Subcutaneous abdominal adipose tissue (tissue), 5 donors: ENCODE measurements at regions not wholly inside any gene's neighbourhood (a gene's known extent, or its start where the extent isn't known, plus 50 kb on each side); places are given as distances from the start of the nearest gene placed in this dataset.

Source experiments
- H3K27ac ChIP-seq: one replicate; pipeline ENCODE4 v1.7.0; 2013; ENCODE audit warnings: low read depth, mild to moderate bottlenecking, inconsistent platforms, low read length, moderate library complexity
- H3K27me3 ChIP-seq, 5 donors: one replicate each; pipeline ENCODE4 v1.7.0; 2013; ENCODE audit warnings: low read length in 5 of 5, inconsistent platforms in 1 of 5; ENCODE audit not compliant: control insufficient read depth in 5 of 5, insufficient read depth in 4 of 5
- H3K36me3 ChIP-seq, 5 donors: one replicate each; pipeline ENCODE4 v1.7.0; 2013; ENCODE audit warnings: low read length in 5 of 5; ENCODE audit not compliant: control insufficient read depth in 5 of 5, insufficient read depth in 5 of 5
- H3K4me1 ChIP-seq, 5 donors: one replicate each; pipeline ENCODE4 v1.7.0; 2013; ENCODE audit warnings: low read length in 5 of 5, mild to moderate bottlenecking in 3 of 5, moderate library complexity in 1 of 5; ENCODE audit not compliant: control insufficient read depth in 5 of 5, insufficient read depth in 5 of 5
- H3K4me3 ChIP-seq, 5 donors: one replicate each; pipeline ENCODE4 v1.7.0; 2013; ENCODE audit warnings: low read length in 5 of 5, low read depth in 1 of 5
- H3K9ac ChIP-seq, 5 donors: one replicate each; pipeline ENCODE4 v1.7.0; 2013; ENCODE audit warnings: low read length in 5 of 5, mild to moderate bottlenecking in 4 of 5, moderate library complexity in 3 of 5
- H3K9me3 ChIP-seq, 5 donors: one replicate each; pipeline ENCODE4 v1.7.0; 2013; ENCODE audit warnings: low read length in 5 of 5; ENCODE audit not compliant: control insufficient read depth in 5 of 5
- donor health status: healthy.
- donor health status: healthy.
- donor health status: healthy.
- donor health status: healthy.
- donor health status: healthy.

DNA sequence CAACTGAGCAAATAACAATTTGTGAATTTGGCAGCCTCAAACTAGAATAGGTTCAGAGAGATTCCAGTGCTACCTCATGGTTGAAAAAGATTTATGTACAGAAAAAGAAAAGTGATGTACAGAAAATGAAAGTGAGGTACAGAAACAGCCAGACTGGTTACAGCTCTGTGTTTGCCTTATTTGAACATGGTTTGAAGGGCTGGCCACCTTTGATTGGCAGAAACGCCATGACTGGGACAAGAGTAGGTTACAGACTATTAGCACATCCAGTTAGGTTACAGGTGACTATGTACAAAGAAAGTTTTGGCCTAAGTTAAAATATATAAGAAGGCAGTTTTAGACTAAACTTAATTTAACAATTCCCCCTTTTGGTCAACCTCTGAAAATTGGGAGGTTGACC lies 309.4 kb downstream of the BTG1 start:
- Histone ChIP-seq H3K27me3 (no peaks in the 10 kb centered on the region), H3K9ac (no peak overlapping the region), H3K4me3 (no peak overlapping the region), H3K9me3 (no peaks in the 10 kb centered on the region), H3K36me3 (no peaks in the 10 kb centered on the region), H3K4me1 (no peaks in the 10 kb centered on the region), H3K27ac (no peak overlapping the region)

DNA sequence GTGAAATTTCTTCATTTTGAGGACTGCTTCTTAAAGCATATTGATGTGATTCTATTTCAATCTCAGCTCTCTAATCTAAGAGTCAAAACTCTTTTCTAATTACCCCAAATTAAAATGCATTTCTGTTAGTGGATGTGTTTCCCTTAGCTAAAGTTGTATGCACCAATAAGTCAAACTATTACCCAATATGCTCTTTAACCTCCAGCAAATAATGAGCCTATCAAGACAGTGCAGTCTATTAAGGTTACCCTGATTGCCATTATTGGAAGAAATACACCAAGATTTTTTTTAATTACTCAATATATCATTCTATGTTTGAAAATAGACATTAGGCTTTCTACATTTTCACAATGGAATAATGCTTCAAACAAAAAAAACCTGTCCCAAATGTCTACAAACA lies 310.0 kb downstream of the BTG1 start:
- Histone ChIP-seq H3K27me3 (no peaks in the 10 kb centered on the region), H3K36me3 (no peaks in the 10 kb centered on the region), H3K9me3 (no peaks in the 10 kb centered on the region), H3K4me3 (no peak overlapping the region), H3K4me1 (no peaks in the 10 kb centered on the region), H3K9ac (no peak overlapping the region), H3K27ac (no peak overlapping the region)

DNA sequence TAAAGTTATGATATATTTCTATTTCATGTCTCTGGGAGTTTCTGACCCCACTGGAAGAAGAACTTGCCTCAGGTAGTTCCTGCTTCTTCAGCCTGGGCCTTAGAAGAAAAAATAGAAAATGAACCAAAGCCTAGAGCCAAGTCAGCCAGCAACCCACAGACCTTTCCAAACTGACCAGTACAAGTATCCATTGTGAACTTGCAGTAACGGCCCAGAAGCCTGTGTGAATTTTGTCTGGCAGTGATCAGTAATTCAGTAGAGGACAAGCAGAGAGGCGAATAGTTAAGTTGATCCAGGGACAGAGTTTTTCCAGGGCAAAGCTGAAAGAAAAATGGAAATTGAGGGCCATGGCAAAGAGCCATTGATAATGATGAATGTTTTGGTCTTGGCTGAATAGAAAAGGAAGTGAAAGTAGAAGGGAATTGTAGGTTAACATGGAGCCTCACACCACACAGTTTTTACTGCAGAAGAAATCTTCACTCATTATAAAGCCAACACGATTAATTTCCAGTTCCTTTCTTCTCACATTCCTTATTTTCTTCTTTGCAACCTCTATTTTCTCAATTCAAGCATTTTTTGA lies 311.8 kb downstream of the BTG1 start:
- Histone ChIP-seq H3K36me3 (no peaks in the 10 kb centered on the region), H3K4me1 (no peaks in the 10 kb centered on the region), H3K27ac (no peak overlapping the region), H3K9me3 (no peaks in the 10 kb centered on the region), H3K9ac (no peak overlapping the region), H3K27me3 (no peaks in the 10 kb centered on the region), H3K4me3 (no peak overlapping the region)

- Histone ChIP-seq H3K27me3 (no peaks in the 10 kb centered on the region), H3K27ac (no peak overlapping the region), H3K4me3 (no peak overlapping the region), H3K9me3 (no peaks in the 10 kb centered on the region), H3K4me1 (no peaks in the 10 kb centered on the region), H3K36me3 (no peaks in the 10 kb centered on the region), H3K9ac (no peak overlapping the region)
Measured at GRCh38 chr12:91825999-91826398, 319.6 kb downstream of the BTG1 start.

- Histone ChIP-seq H3K4me3 (no peak overlapping the region), H3K27ac (no peak overlapping the region)
Measured at GRCh38 chr12:91824991-91825390, 320.7 kb downstream of the BTG1 start.

GRCh38 chr12:91819132-91819447 lies 326.6 kb downstream of the BTG1 start:
- peaks cover 0 to 24% (median 15%) of the 10 kb centered on the region in 5 donors for H3K4me1 ChIP-seq
- H3K4me3 ChIP-seq: no peak overlapping the region
- H3K9me3 ChIP-seq: peaks cover 0 to 4% (median 3%) of the 10 kb centered on the region in 5 donors
- H3K27me3 ChIP-seq: no peaks in the 10 kb centered on the region
- no peaks in the 10 kb centered on the region for H3K36me3 ChIP-seq
- no peak overlapping the region for H3K9ac ChIP-seq
- H3K27ac ChIP-seq: peak overlapping the region; percentile 83

More at GRCh38 chr12:91824991-91825390, 320.7 kb downstream of the BTG1 start:
- Histone ChIP-seq H3K36me3 (no peaks in the 10 kb centered on the region), H3K4me1 (no peaks in the 10 kb centered on the region), H3K9me3 (peaks cover 0 to 4% (median 3%) of the 10 kb centered on the region in 5 donors), H3K9ac (no peak overlapping the region), H3K27me3 (no peaks in the 10 kb centered on the region)

- peak overlapping the region; percentile 83 for H3K27ac ChIP-seq
- H3K9ac ChIP-seq: no peak overlapping the region
- no peaks in the 10 kb centered on the region for H3K27me3 ChIP-seq
- H3K36me3 ChIP-seq: no peaks in the 10 kb centered on the region
- peaks cover 0 to 4% (median 3%) of the 10 kb centered on the region in 5 donors for H3K9me3 ChIP-seq
- H3K4me3 ChIP-seq: no peak overlapping the region
- peaks cover 0 to 24% (median 15%) of the 10 kb centered on the region in 5 donors for H3K4me1 ChIP-seq
Measured at GRCh38 chr12:91818227-91819131, 327.2 kb downstream of the BTG1 start.

DNA sequence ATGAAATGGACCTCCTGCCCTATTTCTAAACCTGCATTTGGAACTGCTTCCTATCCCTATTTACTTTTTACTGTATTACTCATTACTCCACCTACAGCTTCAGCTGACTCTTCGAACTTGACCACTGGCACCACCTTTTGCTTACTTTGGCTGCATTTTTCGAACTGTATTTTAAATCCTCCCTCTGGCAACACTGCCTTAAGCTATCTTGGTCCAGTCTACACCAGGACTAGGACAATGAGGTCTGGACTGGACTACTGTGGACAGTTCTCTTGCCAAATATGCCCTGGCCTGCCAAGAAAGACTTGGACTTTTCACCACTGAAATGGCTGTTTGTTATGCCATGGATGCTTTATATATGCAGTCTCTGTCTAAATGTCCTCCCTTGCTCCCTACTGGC lies 328.1 kb downstream of the BTG1 start:
- Histone ChIP-seq H3K27me3 (no peaks in the 10 kb centered on the region), H3K27ac (peak overlapping the region; percentile 83), H3K4me1 (peaks cover 0 to 25% (median 17%) of the 10 kb centered on the region in 5 donors), H3K4me3 (no peak overlapping the region), H3K36me3 (no peaks in the 10 kb centered on the region), H3K9me3 (peaks cover 0 to 4% (median 3%) of the 10 kb centered on the region in 5 donors), H3K9ac (no peak overlapping the region)

GRCh38 chr12:91813701-91814100 lies 331.9 kb downstream of the BTG1 start:
- Histone ChIP-seq H3K9me3 (peaks cover 0 to 4% (median 0%) of the 10 kb centered on the region in 5 donors), H3K9ac (no peak overlapping the region), H3K27me3 (no peaks in the 10 kb centered on the region), H3K36me3 (no peaks in the 10 kb centered on the region), H3K4me3 (no peak overlapping the region), H3K27ac (no peak overlapping the region), H3K4me1 (peaks cover 0 to 20% (median 16%) of the 10 kb centered on the region in 5 donors)

DNA sequence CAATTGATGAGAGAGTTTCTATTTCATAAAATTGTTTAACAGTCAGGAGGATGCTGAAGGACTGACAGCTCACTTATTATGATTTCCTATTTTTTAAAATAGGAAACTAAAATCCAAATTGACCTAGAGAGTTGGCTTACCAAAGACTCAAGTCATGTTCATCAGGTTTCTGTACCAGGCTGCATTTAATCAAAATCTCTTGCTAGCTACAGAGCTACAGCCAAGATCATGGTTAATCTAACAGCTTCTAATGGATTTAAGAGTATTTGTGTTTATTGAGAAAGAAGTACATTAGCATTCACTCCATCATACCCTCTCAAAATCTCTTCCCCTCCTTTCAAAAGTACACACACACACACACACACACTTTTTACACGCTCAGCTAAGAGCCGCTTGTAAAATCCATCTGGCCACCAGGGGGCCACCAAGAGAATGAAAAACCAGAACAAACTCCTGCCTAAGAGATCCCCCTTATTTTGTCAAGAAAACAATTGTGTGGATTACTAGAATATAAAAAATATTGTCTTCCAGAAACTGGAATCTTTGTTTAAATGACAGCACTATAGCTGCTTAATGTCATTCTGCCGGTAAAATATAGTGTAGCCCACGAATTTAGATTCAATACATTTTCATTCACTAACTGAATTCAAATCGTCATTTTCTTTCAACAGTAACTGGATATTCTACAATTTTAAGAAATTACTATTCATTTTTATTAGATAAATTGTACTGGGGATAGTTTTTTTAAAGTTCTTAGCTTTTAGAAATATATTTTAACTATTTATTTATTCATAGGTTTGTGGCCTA lies 334.0 kb downstream of the BTG1 start:
- Histone ChIP-seq H3K9me3 (peaks cover 0 to 9% (median 0%) of the 10 kb centered on the region in 5 donors), H3K4me1 (peaks cover 0 to 5% (median 0%) of the 10 kb centered on the region in 5 donors), H3K27me3 (no peaks in the 10 kb centered on the region), H3K9ac (no peak overlapping the region), H3K4me3 (no peak overlapping the region), H3K36me3 (no peaks in the 10 kb centered on the region), H3K27ac (no peak overlapping the region)
